ENCODE measurements at regions not wholly inside any gene's neighbourhood (a gene's known extent, or its start where the extent isn't known, plus 50 kb on each side); places are given as distances from the start of the nearest gene placed in this dataset.
A peak's percentile ranks its signal among the peaks of the same experiment; 100 is the strongest.

DNA sequence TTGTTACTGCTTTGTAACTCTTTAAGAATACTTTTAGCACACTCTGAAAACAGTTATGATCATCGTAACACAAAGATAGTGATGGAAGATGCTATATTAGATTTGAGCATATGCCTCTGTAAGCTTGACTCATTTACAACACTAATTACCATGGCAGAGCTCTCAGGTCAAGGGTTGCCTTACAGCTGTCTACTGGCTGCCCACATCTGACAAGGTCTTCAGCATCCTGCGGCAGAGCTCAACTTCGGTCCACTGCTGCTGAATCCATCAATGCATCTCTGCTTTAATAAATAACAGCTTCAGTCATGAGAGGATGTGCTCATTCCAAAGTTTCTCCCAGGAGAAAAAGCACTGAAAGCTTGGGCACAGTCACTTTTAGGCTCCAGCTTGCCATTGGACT, 449.4 kb downstream of the RASEF start:
- DNase-seq (ENCODE audit: low read depth, low spot score): no peak

DNA sequence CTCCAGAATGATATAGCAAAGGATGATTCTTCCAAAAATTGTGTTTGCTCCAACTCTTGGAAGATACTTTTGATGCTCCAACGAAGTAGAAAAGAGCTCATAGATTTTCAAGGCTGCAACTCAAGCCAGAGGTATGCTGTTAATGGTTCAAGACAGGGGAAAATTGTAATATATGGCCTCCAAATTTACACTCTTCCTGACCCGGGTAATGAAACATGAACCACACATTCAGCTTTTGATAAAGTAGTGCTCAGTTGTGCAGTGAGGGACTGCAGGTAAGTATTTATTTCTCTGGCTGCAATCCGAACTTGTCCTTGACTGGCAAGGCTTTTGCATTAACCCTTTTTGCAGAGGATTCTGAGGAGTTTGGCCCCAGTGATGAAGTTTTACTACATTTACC, 446.4 kb downstream of the RASEF start:
- DNase-seq (ENCODE audit: low read depth, low spot score): no peak

DNA sequence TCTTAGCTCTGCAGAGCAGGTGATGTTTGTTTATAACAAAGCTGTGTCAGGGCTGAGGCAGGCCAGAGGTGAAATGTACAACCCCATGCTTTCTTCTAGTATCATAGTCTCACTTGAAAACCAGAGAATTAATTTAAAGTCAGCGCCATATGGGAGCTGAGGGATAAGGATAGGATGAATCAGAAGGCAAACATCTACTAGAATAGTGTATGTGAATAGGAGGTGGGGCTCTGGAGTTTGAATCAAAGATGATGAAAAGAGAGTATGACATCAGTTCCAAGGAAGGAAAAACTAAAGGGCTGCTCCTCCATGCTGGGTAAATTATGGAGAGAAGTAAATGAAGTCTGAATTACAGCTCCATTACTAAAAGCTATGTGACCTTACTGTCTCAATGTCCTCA, 441.5 kb downstream of the RASEF start:
- DNase-seq (ENCODE audit: low read depth, low spot score): no peak

DNA sequence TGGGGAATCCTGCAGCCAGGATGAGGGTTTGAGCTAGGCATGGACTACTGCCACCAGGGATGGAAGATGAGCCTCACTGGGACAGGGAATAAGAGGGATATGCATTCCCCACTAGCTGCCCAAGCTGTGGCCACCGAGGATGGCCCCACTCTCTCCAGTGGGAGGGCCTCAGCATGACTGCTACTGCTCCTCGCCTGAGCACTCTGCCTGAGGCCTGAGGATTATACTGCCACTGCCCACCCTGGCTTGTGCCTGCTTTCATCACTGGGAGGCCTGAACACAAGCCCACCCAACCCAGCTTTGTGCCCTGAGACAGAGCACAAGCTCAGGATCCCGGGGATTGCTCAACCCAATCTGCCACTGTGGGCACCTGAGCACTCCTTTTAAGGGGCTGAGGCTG, 425.6 kb downstream of the RASEF start:
- DNase-seq (ENCODE audit: low read depth, low spot score): no peak

DNA sequence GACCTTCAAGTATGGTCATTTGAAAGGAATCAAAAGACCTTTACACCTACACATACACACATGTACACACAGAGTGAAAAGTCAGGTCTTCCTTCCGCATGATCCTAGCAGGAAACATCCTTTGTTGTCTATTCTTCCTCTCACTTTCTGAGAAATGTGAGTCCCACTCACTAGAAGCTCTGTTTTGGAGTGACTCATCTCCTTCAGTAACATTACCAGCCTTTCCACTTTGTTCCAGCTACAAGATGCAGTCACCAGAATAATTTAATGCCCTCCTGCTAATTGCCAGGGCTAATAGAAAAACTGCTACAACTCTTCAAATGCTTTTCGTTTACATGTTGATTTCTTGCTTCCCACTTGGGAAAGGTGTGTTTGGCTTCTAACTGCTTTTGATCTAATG, 417.3 kb downstream of the RASEF start:
- no peak for DNase-seq (ENCODE audit: low read depth, low spot score)

DNA sequence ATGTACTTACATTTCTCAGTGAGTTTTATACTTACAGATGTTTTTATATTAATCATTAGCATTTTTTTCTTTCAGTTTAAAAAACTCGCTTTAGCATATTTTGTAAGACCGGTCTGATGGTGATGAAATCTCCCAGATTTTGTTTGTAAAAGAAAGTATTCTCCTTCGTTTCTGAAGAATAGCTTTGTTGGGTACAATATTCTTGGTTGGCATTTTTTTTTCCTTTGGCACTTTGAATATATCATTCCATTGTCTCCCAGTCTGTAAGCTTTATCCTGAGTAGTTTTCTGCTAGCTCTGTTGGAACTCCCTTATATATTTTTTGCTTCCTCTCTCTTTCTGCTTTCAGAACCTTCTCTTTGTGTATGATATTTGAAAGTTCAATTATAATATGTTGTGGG, 412.6 kb downstream of the RASEF start:
- DNase-seq (ENCODE audit: low read depth, low spot score): no peak

DNA sequence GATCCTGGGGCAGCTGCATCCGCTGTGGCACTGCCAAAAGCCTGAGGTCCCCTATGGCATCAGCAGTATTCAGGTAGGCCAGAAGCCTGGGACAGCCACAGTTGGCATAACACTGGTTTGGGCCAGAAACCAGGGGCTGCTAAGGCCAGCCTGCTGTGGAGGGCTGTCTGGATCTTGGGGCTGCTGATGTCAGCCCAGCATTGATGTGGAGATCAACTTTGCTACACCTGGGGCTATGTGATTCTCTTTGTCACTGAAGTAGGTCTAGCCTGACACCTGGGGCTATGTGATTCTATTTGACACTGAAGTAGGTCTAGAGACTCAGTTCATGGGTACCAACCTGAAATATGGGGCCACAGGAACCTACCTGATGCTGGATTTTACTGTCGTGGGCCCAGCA, 411.5 kb downstream of the RASEF start:
- DNase-seq (ENCODE audit: low read depth, low spot score): no peak

DNA sequence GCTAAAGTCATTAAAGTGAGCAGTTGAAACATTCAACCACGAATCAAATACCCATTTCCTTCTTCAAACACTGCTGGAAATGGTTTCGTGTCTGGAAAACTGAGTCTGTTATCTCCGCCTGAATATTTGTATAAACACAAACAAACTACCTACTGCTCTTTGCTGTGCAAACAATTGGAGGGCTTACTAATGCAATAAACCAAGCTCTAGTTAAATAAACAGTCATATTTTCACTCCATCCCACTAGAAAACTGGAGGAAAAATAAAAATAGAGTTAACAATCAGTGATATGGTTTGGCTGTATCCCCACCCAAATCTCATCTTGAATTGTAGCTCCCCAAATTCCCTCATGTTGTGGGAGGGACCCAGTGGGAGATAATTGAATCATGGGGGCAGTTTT, 397.6 kb downstream of the RASEF start:
- DNase-seq (ENCODE audit: low read depth, low spot score): no peak

DNA sequence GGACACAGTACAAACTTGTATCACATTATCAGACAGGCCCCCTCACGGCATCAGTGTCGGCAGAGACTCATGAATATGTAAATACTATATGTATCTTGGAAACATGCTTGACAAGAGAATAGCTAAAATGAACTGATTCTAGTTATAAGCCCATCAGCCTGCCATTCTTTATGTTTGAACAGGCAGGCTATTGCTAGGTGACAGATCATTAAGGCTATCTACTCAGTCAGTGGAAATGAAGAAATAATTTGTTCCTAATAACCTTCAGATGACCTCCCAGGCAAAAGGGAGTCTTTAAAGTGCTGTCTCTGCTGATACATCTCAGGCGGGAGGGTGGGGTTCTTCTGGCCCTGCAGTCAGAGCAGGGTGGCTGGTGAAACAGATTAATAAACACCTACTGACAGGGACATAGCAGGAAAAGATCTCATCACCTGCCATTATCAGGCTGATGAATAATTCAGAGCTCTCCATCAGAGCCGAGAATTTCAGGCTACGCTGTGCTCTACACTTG, 394.2 kb downstream of the RASEF start:
- DNase-seq (ENCODE audit: low read depth, low spot score): no peak

DNA sequence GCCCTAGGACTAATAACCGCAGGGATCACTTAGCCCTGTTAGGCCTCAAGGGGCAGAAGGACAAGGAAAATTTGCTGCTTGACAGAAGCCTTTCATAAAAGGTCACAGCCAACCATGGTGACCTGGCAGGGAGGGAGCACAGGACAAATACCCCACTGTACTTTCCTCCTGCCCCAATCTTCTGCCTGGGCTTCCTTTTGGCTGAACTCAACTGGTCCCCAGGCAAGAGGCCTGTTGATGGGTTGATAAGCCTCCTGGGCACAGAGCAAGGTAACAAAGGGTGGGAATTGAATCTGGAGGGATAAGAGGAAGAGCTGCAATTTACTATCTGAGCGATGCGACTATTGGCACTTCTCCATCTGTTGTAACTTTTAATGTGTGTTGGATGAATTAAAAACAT, 392.9 kb downstream of the RASEF start:
- no peak for DNase-seq (ENCODE audit: low read depth, low spot score)

DNA sequence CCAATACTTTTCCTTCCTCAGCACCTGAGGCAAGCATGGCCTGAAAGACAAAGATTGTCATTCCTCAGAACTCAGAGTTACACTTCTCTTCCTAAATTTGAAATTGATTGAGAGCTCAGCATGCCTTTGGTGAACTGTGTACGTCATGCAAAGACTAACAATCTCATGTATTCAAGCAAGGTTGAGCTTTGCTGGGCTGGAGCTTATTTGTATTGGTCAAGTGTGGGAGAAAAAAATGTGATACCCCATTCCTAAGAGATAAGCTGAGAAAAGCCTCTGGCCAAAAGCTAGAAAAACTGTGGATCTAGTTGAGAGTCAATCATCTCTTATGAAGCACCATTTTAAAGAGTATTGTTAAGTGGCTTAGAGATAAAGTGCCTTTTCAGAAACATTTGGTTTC, 392.2 kb downstream of the RASEF start:
- DNase-seq (ENCODE audit: low read depth, low spot score): no peak

DNA sequence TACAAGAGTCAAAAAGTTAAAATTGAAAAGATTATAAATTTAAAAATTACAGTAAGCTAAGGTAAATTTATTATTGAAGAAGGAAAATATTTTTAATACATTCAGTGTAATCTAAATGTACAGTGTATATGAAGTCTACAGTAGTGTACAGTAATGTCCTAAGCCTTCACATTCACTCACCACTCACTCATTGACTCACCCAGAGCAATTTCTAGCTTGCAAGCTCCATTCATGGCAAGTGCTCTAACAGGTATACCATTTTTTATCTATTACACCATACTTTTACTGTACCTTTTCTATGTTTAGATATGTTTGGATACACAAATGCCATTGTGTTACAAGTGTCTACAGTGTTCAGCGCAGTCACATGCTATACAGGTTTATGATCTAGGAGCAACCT, 389.7 kb downstream of the RASEF start:
- DNase-seq (ENCODE audit: low read depth, low spot score): no peak

DNA sequence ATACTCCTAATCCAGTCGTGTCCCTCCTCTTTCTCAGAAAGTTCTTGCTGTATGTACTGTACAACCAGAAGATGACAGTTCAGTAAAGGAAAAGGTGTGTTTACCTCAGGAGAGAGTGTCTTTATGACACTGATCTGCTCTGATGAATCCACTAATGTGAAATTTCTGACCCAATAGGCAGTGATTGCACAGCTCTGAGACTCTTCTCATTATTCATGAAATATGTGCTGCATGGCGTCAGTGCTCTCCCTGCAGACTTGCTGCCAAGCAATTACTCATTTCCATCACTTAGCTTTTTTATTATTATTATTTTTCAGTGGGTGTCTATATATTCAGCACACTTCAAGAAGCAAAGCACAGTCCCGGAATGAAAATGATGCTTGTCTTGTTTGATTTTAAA, 389.0 kb downstream of the RASEF start:
- DNase-seq (ENCODE audit: low read depth, low spot score): no peak

DNA sequence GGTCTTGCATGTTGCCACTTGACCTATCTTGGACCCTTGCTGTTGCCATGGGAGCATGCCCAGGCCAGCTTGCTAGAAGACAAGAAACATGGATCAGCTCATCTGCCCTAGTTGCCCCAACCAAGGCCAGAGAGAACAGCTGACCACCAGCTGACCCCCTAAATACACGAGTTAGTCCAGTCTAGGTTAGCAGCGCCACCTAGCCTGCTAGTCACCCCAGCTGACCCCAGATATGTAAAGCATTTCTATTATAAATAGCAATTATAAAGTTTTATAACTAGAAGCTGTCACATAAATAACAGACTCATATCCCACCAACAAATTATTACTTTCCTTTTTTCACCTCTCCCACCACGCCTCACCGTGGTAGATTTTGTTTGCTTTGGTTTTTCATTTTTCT, 387.8 kb downstream of the RASEF start:
- DNase-seq (ENCODE audit: low read depth, low spot score): no peak

DNA sequence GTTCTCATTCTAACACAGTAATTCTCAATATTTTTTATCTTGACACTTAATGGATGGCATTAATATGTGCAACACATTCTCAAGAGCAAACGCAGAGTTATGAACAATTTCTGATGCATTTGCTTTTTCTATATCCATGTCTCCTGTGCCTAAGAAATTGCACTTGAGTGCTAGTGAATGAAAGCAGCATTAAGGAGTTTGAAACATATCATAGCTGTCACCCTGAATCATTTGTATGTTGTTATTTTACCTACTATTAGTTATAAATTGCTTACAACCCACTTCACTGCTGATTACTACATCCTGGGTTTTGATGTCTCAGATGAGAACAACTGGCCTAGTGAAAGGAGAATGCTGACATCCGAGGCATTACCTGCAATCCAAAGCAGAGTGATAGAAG, 387.3 kb downstream of the RASEF start:
- no peak for DNase-seq (ENCODE audit: low read depth, low spot score)

DNA sequence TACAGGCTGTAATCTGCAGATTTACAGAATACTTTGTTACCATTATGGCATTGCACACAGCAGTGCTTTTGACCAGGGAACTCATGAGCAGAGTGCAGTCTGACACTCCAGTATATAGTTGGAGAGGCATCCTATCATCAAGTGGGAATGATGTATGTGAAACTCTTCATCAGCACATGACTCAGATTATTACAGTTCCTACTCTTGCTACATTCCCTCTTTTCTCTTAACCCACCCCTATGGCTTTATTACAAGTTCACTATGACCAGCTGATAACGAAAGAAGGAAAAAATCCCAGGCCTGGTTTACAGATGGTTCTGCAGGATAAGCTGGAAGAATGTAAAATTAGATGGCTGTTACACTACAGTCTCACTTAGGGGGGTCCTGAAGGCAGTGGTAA, 385.9 kb downstream of the RASEF start:
- no peak for DNase-seq (ENCODE audit: low read depth, low spot score)

DNA sequence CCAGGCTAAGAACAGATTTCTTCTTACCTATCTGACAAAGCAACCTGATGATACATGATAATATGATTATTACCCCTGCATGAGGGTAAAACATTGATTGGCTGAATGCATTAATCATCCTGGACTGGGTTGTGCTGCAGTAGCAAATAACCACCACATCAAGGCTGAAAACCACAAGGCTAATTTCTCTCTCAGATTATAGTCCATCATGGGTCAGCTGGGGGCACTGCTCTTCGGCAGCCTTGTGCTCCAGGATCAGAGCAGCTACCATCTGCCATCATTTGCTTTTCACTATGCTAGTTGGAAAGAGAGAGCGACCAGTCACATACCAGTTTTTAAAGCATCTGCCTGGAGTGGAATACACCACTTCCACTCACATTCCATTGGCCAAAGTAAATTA, 383.5 kb downstream of the RASEF start:
- DNase-seq (ENCODE audit: low read depth, low spot score): no peak

DNA sequence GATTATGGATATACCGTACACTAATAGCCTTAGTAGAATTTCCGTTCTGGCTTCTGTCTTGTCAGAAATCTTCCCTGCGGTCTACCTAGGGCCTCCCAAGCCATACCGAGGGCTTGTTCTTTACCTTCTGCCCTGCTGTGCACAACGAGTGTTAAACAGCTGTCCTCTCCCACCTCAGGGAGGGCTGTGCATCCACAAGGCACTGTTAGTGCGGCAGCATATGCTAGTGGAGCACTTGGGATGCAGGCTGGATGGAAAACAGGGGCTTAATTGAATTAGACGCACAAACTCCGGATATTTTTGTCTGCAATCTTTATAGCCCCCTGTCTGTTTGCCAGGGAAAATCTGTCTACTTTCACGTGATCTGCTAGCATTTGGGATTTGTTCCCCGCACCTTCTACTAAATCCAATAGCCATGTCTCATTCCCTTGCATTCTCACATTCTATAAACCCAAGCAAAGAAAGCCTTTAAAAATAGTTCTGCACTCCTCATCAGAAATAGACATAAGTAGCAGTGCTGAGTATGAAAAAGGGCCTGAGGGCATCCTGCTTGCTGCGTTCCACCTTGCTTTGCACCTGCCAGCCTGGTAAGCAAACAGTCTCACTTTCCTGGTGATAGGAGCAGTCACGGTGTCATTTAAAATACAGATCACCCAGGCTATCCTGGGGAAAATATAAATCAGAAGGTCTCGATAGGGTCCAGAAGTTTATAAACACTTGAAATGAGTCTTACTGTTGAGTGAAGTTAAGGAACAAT, 382.6 kb downstream of the RASEF start:
- DNase-seq (ENCODE audit: low read depth, low spot score): no peak

DNA sequence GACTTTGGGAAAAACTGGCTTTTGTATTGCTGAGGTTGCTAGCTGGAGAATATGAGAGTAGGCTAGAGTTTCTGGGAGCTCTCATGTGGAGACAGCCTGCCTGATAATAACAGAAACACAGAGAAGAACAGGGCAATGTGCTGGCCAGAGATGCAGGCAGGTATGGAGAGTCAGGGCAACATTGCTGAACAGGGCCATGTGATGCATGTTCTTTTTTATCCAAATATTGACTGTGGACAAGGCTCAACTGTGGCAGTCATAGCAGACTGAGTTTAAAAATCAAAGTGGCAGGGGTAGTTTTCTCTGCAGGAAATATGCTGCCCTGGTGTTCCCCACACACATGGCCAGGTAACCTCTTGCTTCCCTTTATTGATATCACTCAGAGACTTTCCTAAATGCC, 381.1 kb downstream of the RASEF start:
- no peak for DNase-seq (ENCODE audit: low read depth, low spot score)

DNA sequence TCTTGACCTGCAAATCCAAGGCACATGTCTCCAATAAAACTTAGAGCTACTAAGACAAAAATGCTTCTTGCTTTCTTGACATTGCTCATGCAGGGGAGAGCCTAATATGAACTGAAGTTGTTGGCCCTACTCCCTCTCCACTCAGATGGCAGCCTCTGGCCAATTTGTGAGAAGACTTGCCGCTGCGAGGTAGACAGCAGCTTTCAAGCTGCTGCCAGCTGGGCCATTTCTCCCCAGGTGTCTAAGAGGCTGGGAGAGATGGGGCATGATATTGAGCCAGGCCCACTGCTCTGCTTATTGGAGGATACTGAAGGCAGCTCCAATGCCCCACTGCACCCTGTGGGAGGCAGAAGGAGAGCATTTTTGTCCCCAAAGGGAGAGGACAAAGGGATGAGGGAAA, 380.5 kb downstream of the RASEF start:
- DNase-seq (ENCODE audit: low read depth, low spot score): no peak

DNA sequence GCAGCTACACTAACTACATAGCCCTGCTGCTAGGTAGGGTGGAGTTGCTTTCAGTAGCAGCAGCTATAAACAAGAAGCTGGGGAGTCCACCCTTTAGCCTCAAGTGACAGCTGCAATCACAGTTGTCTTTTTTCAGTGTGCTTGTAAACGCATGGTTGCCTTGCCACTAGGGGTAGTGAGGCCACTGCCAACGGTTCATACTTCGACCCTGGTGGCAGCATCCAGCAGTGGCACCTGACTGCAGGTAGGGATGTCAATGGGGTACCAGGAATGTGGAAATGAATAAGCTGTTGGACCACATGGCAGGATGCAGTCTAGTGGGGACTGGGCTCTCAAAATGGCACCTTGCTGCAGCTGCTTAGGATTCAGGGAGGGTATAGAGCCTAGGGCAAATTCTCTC, 367.2 kb downstream of the RASEF start:
- DNase-seq (ENCODE audit: low read depth, low spot score): peak; percentile 17

DNA sequence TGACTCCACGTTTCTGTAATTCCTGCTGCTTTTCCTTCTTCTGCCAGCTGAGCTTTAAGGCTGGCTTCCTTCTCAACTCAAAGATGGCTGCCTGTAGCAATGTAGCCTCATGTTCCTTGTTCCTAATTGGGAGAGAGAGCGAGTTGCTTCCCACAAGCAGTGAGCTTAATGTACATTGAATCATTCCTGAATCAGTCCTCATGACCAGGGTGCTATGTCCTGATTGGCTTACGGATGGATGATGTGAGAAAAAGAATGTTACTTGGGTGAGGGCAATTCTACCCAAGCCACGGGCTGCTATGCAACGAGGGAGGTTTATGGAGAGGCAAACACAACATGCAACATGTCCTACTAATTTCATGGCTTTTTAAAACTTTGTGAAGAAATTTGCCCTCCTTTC, 356.2 kb downstream of the RASEF start:
- DNase-seq (ENCODE audit: low read depth, low spot score): peak; percentile 25

DNA sequence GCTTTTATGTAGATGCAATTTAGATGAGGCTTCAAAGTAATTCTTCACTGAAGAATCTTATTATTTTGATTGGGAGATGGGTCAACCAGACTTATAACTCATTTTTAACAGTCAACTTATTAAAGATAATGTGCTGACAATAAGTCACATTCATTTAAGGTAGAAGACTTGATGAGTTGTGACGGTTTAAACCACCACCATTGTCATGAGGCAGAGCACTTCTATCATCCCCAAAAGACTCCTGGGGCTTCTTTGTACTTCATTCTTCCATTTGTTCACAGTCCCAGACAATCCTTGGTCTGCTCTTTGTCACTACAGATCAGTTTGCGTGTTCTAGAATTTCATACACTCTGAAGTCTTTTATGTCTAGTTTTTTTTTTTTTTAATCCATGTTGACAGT, 346.1 kb downstream of the RASEF start:
- DNase-seq (ENCODE audit: low read depth, low spot score): no peak

DNA sequence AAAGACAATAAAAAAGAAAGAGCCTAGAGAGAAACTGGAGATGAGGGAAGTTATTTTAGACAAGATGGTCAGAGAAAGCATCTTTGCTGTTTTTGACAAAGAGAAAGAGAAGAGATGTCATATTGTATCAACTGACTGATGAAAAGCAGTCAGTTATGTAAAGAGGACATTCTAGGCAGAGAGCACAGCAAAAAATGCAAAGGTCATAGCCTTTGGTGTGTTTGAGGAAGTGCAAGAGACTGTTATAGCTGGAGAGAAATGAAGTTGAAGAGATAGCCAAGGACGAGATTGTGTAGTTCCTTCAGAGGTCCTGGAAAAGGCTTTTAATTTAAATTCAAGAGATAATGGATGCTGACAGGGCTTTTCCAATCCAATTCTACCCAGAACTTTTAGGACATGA, 342.4 kb downstream of the RASEF start:
- no peak for DNase-seq (ENCODE audit: low read depth, low spot score)

Data from iPS DF 19.7 (cell line).